Adrenal gland (tissue), 5 donors: ENCODE measurements at regions not wholly inside any gene's neighbourhood (a gene's known extent, or its start where the extent isn't known, plus 50 kb on each side); places are given as distances from the start of the nearest gene placed in this dataset.

Experiments used
- POLR2A ChIP-seq, 2 donors: fragments of 450-650 bp; IDR thresholded peaks; one replicate each; pipeline ENCODE4 v1.6.1; 2017; ENCODE audit warnings: antibody characterized with exemption in 2 of 2, mild to moderate bottlenecking in 2 of 2, moderate library complexity in 1 of 2
- TF ChIP-seq, protein P1 (sequence below), 6 experiments: fragments of 450-650 bp in 4 of 6; fragments of 200-600 bp in 2 of 6; sonication (generic) in 1 of 6; IDR thresholded peaks; 1 replicate in 5 of 6; 2 replicates in 1 of 6; pipeline versions ENCODE4 v1.5.1 to v1.8.0; 2016 to 2021; ENCODE audit warnings: antibody characterized with exemption in 6 of 6, mild to moderate bottlenecking in 2 of 6, moderate library complexity in 1 of 6
- donor health status: DM: no; HTN: no; CAD: no.

DNA sequence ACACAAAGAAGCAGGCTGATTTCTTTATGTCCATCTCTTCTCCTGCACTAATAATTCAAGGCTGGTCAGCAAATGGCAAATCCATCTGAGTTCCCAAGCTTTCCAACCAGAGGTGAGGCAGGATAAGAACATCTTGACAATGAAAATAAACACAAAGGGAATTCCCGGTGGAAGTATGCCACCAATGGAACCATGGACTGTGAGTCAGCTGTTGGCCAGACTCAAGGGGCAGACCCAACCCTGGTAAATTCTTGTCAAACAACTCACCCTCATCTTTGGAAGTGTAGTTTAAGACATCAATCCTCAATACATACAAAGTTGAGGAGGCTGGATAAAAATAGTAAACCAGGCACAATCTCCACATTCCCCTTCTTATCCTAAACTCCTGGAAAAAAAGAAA lies 74.3 kb upstream of the CES5A start:
- TF ChIP-seq, protein P1, sequence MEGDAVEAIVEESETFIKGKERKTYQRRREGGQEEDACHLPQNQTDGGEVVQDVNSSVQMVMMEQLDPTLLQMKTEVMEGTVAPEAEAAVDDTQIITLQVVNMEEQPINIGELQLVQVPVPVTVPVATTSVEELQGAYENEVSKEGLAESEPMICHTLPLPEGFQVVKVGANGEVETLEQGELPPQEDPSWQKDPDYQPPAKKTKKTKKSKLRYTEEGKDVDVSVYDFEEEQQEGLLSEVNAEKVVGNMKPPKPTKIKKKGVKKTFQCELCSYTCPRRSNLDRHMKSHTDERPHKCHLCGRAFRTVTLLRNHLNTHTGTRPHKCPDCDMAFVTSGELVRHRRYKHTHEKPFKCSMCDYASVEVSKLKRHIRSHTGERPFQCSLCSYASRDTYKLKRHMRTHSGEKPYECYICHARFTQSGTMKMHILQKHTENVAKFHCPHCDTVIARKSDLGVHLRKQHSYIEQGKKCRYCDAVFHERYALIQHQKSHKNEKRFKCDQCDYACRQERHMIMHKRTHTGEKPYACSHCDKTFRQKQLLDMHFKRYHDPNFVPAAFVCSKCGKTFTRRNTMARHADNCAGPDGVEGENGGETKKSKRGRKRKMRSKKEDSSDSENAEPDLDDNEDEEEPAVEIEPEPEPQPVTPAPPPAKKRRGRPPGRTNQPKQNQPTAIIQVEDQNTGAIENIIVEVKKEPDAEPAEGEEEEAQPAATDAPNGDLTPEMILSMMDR (IDR thresholded peaks at IDR 0.05): no peak
- no peak for TF ChIP-seq POLR2A (IDR thresholded peaks at IDR 0.05)
